Loucy (cell line): ENCODE measurements at regions not wholly inside any gene's neighbourhood (a gene's known extent, or its start where the extent isn't known, plus 50 kb on each side); places are given as distances from the start of the nearest gene placed in this dataset.

Experiments
- H2AFZ ChIP-seq: fragments of 200-600 bp; sonication (generic); 2 replicates; pipeline ENCODE4 v1.6.0; 2016; ENCODE audit warnings: antibody characterized with exemption, mild to moderate bottlenecking, low read length, moderate library complexity
- H3F3A ChIP-seq: fragments of 200-600 bp; 2 replicates; pipeline ENCODE4 v1.6.0; 2016; ENCODE audit warnings: antibody characterized with exemption, low read depth, mild to moderate bottlenecking
- H3K27me3 ChIP-seq: fragments of 200-600 bp; sonication (generic); 2 replicates; pipeline ENCODE4 v1.6.1; 2014; ENCODE audit warnings: low read length, mild to moderate bottlenecking; ENCODE audit not compliant: insufficient read depth, poor library complexity, severe bottlenecking
- H3K36me3 ChIP-seq: fragments of 200-600 bp; sonication (generic); 2 replicates; pipeline ENCODE4 v1.6.1; 2016; ENCODE audit warnings: low read length; ENCODE audit not compliant: insufficient read depth
- H3K4me1 ChIP-seq: fragments of 200-600 bp; sonication (generic); 2 replicates; pipeline ENCODE4 v1.5.1; 2014; ENCODE audit warnings: low read length, mild to moderate bottlenecking; ENCODE audit not compliant: insufficient read depth, poor library complexity, severe bottlenecking
- H3K4me2 ChIP-seq: fragments of 200-600 bp; sonication (generic); 2 replicates; pipeline ENCODE4 v1.6.0; 2014; ENCODE audit warnings: antibody characterized with exemption, low read length, low read depth, mild to moderate bottlenecking; ENCODE audit not compliant: poor library complexity, severe bottlenecking
- H3K4me3 ChIP-seq: fragments of 200-600 bp; sonication (generic); 2 replicates; pipeline ENCODE4 v1.5.1; 2014; ENCODE audit warnings: low read length, mild to moderate bottlenecking, mixed read lengths; ENCODE audit not compliant: poor library complexity, severe bottlenecking
- H3K79me2 ChIP-seq: fragments of 200-600 bp; sonication (generic); 2 replicates; pipeline ENCODE4 v1.6.1; 2014; ENCODE audit warnings: low read length; ENCODE audit not compliant: insufficient read depth
- H3K9ac ChIP-seq: fragments of 200-600 bp; sonication (generic); 2 replicates; pipeline ENCODE4 v1.6.0; 2014; ENCODE audit warnings: mild to moderate bottlenecking, low read depth, low read length, moderate library complexity; ENCODE audit not compliant: poor library complexity, severe bottlenecking
- H3K9me2 ChIP-seq: fragments of 200-600 bp; sonication (generic); replicated peaks from 2 replicates; pipeline ENCODE4 v1.6.1; 2016; ENCODE audit warnings: low read depth, low read length, mixed read lengths
- H3K9me3 ChIP-seq: fragments of 200-600 bp; sonication (generic); 2 replicates; pipeline ENCODE4 v1.6.1; 2014; ENCODE audit warnings: mild to moderate bottlenecking, antibody characterized with exemption, low read length, low read depth; ENCODE audit not compliant: insufficient read depth
- H4K20me1 ChIP-seq: fragments of 200-600 bp; sonication (generic); 2 replicates; pipeline ENCODE4 v1.6.0; 2014; ENCODE audit warnings: antibody characterized with exemption, low read length, mild to moderate bottlenecking; ENCODE audit not compliant: insufficient read depth, poor library complexity, severe bottlenecking
- EZH2phosphoT487 ChIP-seq: fragments of 200-600 bp; IDR thresholded peaks from 2 replicates; pipeline ENCODE4 v1.6.1; 2018; ENCODE audit warnings: antibody characterized with exemption, mild to moderate bottlenecking, moderate library complexity, borderline replicate concordance
- TF ChIP-seq, protein P1 (sequence below): fragments of 200-600 bp; sonication (generic); conservative IDR thresholded peaks from 2 replicates; pipeline ENCODE4 v1.5.1; 2014; ENCODE audit warnings: mild to moderate bottlenecking, antibody characterized with exemption, low read length

DNA sequence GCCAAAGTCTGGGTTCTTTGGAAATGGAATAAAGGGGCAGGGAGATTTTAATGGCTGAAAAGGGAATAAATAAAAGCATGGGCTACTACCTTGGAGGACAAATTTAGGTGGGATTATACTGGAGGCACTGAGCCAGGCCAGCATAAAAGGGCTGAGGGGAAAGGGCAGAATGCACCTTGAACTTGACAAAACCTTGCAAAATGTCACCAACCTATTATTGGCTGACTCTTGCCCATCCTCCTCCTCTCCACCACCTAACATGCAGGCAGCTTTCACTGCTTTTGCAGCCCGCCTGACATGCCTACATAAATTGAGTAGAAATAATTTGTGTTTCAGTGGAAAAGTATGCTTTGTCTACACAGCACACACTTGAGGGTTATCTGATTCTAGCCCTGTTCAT, 65.3 kb upstream of the ABLIM1 start:
- no peak for TF ChIP-seq EZH2phosphoT487
- TF ChIP-seq, protein P1, sequence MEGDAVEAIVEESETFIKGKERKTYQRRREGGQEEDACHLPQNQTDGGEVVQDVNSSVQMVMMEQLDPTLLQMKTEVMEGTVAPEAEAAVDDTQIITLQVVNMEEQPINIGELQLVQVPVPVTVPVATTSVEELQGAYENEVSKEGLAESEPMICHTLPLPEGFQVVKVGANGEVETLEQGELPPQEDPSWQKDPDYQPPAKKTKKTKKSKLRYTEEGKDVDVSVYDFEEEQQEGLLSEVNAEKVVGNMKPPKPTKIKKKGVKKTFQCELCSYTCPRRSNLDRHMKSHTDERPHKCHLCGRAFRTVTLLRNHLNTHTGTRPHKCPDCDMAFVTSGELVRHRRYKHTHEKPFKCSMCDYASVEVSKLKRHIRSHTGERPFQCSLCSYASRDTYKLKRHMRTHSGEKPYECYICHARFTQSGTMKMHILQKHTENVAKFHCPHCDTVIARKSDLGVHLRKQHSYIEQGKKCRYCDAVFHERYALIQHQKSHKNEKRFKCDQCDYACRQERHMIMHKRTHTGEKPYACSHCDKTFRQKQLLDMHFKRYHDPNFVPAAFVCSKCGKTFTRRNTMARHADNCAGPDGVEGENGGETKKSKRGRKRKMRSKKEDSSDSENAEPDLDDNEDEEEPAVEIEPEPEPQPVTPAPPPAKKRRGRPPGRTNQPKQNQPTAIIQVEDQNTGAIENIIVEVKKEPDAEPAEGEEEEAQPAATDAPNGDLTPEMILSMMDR: no peak
- no peaks in the 10 kb centered on the region for H3F3A ChIP-seq
- H3K4me3 ChIP-seq: no peak overlapping the region
- H3K4me2 ChIP-seq: no peak overlapping the region
- H2AFZ ChIP-seq: no peak overlapping the region
- no peaks in the 10 kb centered on the region for H3K27me3 ChIP-seq
- H4K20me1 ChIP-seq: peaks cover 33% of the 10 kb centered on the region
- H3K4me1 ChIP-seq: peaks cover 10% of the 10 kb centered on the region
- no peaks in the 10 kb centered on the region for H3K9me2 ChIP-seq
- peaks cover 31% of the 10 kb centered on the region for H3K36me3 ChIP-seq
- no peak overlapping the region for H3K9ac ChIP-seq
- no peaks in the 10 kb centered on the region for H3K9me3 ChIP-seq
- peaks cover 95% of the 10 kb centered on the region for H3K79me2 ChIP-seq

DNA sequence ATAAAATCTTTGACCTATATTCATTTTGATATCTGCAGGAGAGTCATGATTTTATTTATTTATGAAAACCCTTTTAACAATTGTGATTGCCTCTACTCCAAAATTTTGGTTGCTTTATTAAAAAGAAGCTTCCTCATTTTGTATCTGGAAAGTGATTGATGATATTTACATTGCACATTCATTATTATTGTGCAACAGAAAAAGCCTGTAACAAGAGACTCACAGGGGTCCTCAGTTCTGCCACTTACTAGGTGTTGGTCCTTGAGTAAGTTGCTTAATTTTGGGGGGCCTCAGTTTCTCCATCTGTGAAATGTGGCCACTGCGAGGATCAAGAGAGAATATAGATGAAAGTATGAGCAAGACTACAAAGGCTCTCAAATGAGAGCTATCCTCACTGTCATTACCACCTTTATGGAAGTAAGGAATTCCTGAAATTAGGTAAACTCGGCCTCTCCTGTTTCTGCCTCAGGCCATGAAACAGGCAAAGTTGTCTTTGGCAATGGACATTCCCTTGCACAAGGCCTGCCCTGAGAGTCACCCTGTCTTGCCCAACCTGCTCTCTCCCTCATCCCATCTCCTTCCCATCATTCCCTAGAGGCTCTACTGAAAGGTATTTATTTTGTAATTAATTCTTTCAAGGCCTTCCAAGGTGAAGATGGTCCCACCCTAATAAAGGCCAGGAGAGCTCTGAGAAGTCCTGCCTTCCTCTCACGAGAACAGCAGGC, 66.1 kb upstream of the ABLIM1 start:
- Histone ChIP-seq H3K9me2 (no peaks in the 10 kb centered on the region), H3K4me2 (no peak overlapping the region), H3K27me3 (no peaks in the 10 kb centered on the region), H3K9me3 (no peaks in the 10 kb centered on the region), H3K9ac (no peak overlapping the region), H3K36me3 (peaks cover 35% of the 10 kb centered on the region), H3K79me2 (peaks cover 95% of the 10 kb centered on the region), H4K20me1 (peaks cover 30% of the 10 kb centered on the region), H3K4me3 (no peak overlapping the region), H3K4me1 (peaks cover 10% of the 10 kb centered on the region), H2AFZ (no peak overlapping the region), H3F3A (no peaks in the 10 kb centered on the region)
- TF ChIP-seq EZH2phosphoT487: no peak
- TF ChIP-seq, protein P1: no peak

DNA sequence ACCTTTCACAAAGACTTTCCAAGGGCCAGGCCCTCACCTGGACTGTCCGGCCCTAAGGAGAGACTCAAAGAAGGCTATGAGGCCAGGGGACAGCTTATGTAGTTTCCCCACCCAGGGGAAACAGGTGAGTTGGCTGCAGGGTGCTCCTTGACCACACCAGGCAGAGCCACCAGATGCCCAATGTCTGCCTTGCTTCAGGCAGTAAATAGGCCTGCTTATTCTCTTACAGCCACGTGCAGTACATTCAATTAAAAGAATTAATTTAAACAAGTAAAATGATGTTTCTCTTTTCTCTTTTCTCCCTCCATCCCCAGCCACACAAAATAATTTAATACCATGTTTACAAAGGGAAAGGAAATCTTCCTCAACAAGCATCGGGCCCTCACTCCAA, 66.6 kb upstream of the ABLIM1 start:
- Histone ChIP-seq H3K4me2 (no peak overlapping the region), H2AFZ (no peak overlapping the region), H3K9ac (no peak overlapping the region), H3K9me3 (no peaks in the 10 kb centered on the region), H3K4me1 (peaks cover 15% of the 10 kb centered on the region), H3K36me3 (peaks cover 32% of the 10 kb centered on the region), H3K9me2 (no peaks in the 10 kb centered on the region), H3K27me3 (no peaks in the 10 kb centered on the region), H3F3A (no peaks in the 10 kb centered on the region), H4K20me1 (peaks cover 29% of the 10 kb centered on the region), H3K79me2 (peaks cover 95% of the 10 kb centered on the region), H3K4me3 (no peak overlapping the region)
- TF ChIP-seq, protein P1: no peak
- TF ChIP-seq EZH2phosphoT487: no peak
